Keratinocyte (primary cell): ENCODE measurements at regions not wholly inside any gene's neighbourhood (a gene's known extent, or its start where the extent isn't known, plus 50 kb on each side); places are given as distances from the start of the nearest gene placed in this dataset.

ENCODE experiments used
- DNase-seq: peaks from one replicate; pipeline ENCODE4 v3.0.0-alpha.2; 2011; ENCODE audit warnings: low read depth, missing footprints, low spot score
- FAIRE-seq: peaks from 2 replicates; lab custom pipeline; 2011; peaks lifted over from hg19 to GRCh38; lab: Jason Lieb, UNC
- H2AFZ ChIP-seq: 2 replicates; pipeline ENCODE4 v1.6.0; 2012; ENCODE audit warnings: low read length, control low read depth, inconsistent platforms; ENCODE audit not compliant: control insufficient read depth
- H3K27ac ChIP-seq: 2 replicates; pipeline ENCODE4 v1.5.1; 2011; ENCODE audit warnings: low read length; ENCODE audit not compliant: control insufficient read depth, insufficient read depth
- H3K27me3 ChIP-seq: 3 replicates; pipeline ENCODE4 v1.6.0; 2011; ENCODE audit warnings: low read length; ENCODE audit not compliant: control insufficient read depth, insufficient read depth; ENCODE audit errors: extremely low read depth
- H3K36me3 ChIP-seq, 2 experiments: 2 replicates in 1 of 2; 3 replicates in 1 of 2; pipeline ENCODE4 v1.5.1; 2011; ENCODE audit warnings: low read length in 2 of 2, mild to moderate bottlenecking in 1 of 2; ENCODE audit not compliant: control insufficient read depth in 2 of 2, insufficient read depth in 2 of 2; ENCODE audit errors: extremely low read depth in 1 of 2
- H3K4me1 ChIP-seq: 3 replicates; pipeline ENCODE4 v1.5.1; 2011; ENCODE audit warnings: low read length; ENCODE audit not compliant: control insufficient read depth, insufficient read depth; ENCODE audit errors: extremely low read depth
- H3K4me2 ChIP-seq: 3 replicates; pipeline ENCODE4 v1.6.0; 2011; ENCODE audit warnings: low read depth, low read length; ENCODE audit not compliant: control insufficient read depth, insufficient read depth; ENCODE audit errors: extremely low read depth
- H3K4me3 ChIP-seq, 3 experiments: fragments of 200-600 bp in 1 of 3; sonication (generic) in 1 of 3; 2 replicates in 2 of 3; 3 replicates in 1 of 3; pipeline ENCODE4 v1.5.1; 2011 to 2016; ENCODE audit warnings: low read length in 3 of 3, mild to moderate bottlenecking in 3 of 3, control low read depth in 2 of 3, inconsistent platforms in 1 of 3, low read depth in 1 of 3, mixed read lengths in 1 of 3, mixed run types in 1 of 3, moderate library complexity in 1 of 3; ENCODE audit not compliant: control insufficient read depth in 2 of 3, insufficient read depth in 2 of 3; ENCODE audit errors: extremely low read depth in 1 of 3
- H3K79me2 ChIP-seq: 2 replicates; pipeline ENCODE4 v1.6.0; 2012; ENCODE audit warnings: low read length; ENCODE audit not compliant: control insufficient read depth, insufficient read depth
- H3K9ac ChIP-seq: 3 replicates; pipeline ENCODE4 v1.6.0; 2011; ENCODE audit warnings: low read length; ENCODE audit not compliant: control insufficient read depth, insufficient read depth; ENCODE audit errors: extremely low read depth
- H3K9me1 ChIP-seq: 3 replicates; pipeline ENCODE4 v1.6.0; 2011; ENCODE audit warnings: low read length; ENCODE audit not compliant: control insufficient read depth, insufficient read depth; ENCODE audit errors: extremely low read depth
- H3K9me3 ChIP-seq: 2 replicates; pipeline ENCODE4 v1.5.1; 2012; ENCODE audit warnings: low read depth, low read length; ENCODE audit not compliant: control insufficient read depth
- H4K20me1 ChIP-seq: 3 replicates; pipeline ENCODE4 v1.6.0; 2011; ENCODE audit warnings: low read length; ENCODE audit not compliant: control insufficient read depth, insufficient read depth; ENCODE audit errors: extremely low read depth
- EZH2 ChIP-seq: IDR thresholded peaks from one replicate; pipeline ENCODE4 v1.6.1; 2012; ENCODE audit warnings: inconsistent platforms, mild to moderate bottlenecking, low read length, moderate library complexity
- dilution Hi-C: fragments of 300-500 bp; cut with MboI; formaldehyde crosslinking; loops from one replicate; pipeline ENCODE4 v1.7.0; 2020; ENCODE audit warnings: low sequenced_read_pairs; ENCODE audit not compliant: extremely low pct_ligation_motif_present
- TF ChIP-seq, protein P1 (sequence below), 3 experiments: IDR thresholded peaks in 1 of 3; conservative IDR thresholded peaks in 1 of 3; optimal IDR thresholded peaks in 1 of 3; 2 replicates in 2 of 3; 3 replicates in 1 of 3; pipeline versions ENCODE3 to v1.5.1; 2011; ENCODE audit warnings: low read length in 3 of 3, mild to moderate bottlenecking in 3 of 3, moderate library complexity in 2 of 3, control low read depth in 1 of 3, inconsistent platforms in 1 of 3; ENCODE audit not compliant: insufficient read depth in 2 of 3; ENCODE audit errors: extremely low read depth in 1 of 3

DNA sequence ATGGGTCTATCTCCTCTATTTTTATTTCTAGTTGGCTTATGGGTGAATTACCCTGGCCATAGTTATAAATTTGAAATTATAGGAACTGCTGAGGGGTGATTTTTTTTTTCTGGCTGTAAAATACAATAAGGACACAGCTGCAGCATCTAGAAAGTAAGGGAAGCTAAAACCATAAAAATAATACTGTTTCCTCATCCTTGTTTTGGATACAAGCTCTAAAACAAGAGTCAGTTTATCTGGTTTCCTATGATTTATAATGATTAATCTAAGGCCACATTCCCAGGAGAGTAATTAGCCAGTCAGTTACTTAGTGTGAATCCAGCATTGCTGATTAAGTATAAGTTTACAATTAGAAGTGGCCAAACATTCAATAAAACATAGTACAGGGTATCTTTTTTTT is 219.1 kb upstream of the NBEA start:
- H3K36me3 ChIP-seq: no peaks in the 10 kb centered on the region
- H3K9me3 ChIP-seq: no peaks in the 10 kb centered on the region
- no peaks in the 10 kb centered on the region for H4K20me1 ChIP-seq
- no peaks in the 10 kb centered on the region for H3K9me1 ChIP-seq
- H3K4me1 ChIP-seq: no peaks in the 10 kb centered on the region
- H3K79me2 ChIP-seq: no peaks in the 10 kb centered on the region
- H3K9ac ChIP-seq: no peak overlapping the region
- no peak overlapping the region for H3K27ac ChIP-seq
- H3K4me2 ChIP-seq: no peak overlapping the region
- no peak overlapping the region for H2AFZ ChIP-seq
- no peak overlapping the region for H3K4me3 ChIP-seq
- dilution Hi-C loops: no loop called here
- DNase-seq: no peak
- no peak for TF ChIP-seq EZH2
- TF ChIP-seq, protein P1, sequence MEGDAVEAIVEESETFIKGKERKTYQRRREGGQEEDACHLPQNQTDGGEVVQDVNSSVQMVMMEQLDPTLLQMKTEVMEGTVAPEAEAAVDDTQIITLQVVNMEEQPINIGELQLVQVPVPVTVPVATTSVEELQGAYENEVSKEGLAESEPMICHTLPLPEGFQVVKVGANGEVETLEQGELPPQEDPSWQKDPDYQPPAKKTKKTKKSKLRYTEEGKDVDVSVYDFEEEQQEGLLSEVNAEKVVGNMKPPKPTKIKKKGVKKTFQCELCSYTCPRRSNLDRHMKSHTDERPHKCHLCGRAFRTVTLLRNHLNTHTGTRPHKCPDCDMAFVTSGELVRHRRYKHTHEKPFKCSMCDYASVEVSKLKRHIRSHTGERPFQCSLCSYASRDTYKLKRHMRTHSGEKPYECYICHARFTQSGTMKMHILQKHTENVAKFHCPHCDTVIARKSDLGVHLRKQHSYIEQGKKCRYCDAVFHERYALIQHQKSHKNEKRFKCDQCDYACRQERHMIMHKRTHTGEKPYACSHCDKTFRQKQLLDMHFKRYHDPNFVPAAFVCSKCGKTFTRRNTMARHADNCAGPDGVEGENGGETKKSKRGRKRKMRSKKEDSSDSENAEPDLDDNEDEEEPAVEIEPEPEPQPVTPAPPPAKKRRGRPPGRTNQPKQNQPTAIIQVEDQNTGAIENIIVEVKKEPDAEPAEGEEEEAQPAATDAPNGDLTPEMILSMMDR (optimal IDR thresholded peaks at IDR 0.05 in 1 of 3, IDR thresholded peaks at IDR 0.05 in 1 of 3, conservative IDR thresholded peaks at IDR 0.05 in 1 of 3; ENCODE audit: extremely low read depth in 1 of 3, insufficient read depth in 2 of 3, low read length in 3 of 3): no peak
- FAIRE-seq: no peak
- H3K27me3 ChIP-seq: no peaks in the 10 kb centered on the region

DNA sequence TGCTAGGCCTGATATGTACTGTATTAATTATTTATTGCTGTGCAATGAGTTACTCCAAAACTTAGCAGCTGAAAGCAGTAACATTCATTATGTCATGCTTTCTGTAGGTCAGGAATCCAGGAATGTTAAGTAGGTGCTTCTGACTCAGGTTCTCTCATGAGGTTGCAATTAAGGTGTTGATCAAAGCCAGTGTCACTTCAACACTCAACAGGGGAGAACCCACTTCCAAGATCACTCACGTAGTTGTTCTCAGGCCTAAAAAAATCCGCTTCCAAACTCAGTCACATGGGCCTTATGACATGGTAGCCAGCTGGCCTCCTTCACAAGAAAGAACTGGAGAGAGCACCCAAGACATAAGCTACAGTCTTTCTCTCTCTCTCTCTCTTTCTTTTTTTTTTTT is 211.1 kb upstream of the NBEA start:
- Histone ChIP-seq H3K9me1 (no peaks in the 10 kb centered on the region), H3K79me2 (no peaks in the 10 kb centered on the region), H3K4me3 (no peak overlapping the region), H3K27ac (no peak overlapping the region), H3K36me3 (no peaks in the 10 kb centered on the region), H3K4me1 (no peaks in the 10 kb centered on the region), H3K27me3 (no peaks in the 10 kb centered on the region), H4K20me1 (no peaks in the 10 kb centered on the region), H2AFZ (no peak overlapping the region), H3K4me2 (no peak overlapping the region), H3K9ac (no peak overlapping the region), H3K9me3 (no peaks in the 10 kb centered on the region)
- TF ChIP-seq, protein P1 (optimal IDR thresholded peaks at IDR 0.05 in 1 of 3, IDR thresholded peaks at IDR 0.05 in 1 of 3, conservative IDR thresholded peaks at IDR 0.05 in 1 of 3; ENCODE audit: extremely low read depth in 1 of 3, insufficient read depth in 2 of 3, low read length in 3 of 3): no peak
- no peak for TF ChIP-seq EZH2
- dilution Hi-C loops: no loop called here
- no peak for DNase-seq
- FAIRE-seq: no peak
